ENCODE measurements at regions not wholly inside any gene's neighbourhood (a gene's known extent, or its start where the extent isn't known, plus 50 kb on each side); places are given as distances from the start of the nearest gene placed in this dataset.

GRCh38 chr7:67573639-67574038, 577.0 kb downstream of the TYW1 start:
- Histone ChIP-seq H3K9me3 (no peaks in the 10 kb centered on the region), H3K4me1 (no peaks in the 10 kb centered on the region), H3K36me3 (no peaks in the 10 kb centered on the region), H3K4me3 (no peak overlapping the region), H3K27ac (no peak overlapping the region), H3K27me3 (no peaks in the 10 kb centered on the region)
- 74% methylated on average over 4 of the region's 4 CpGs for WGBS
- DNase-seq (ENCODE audit: low spot score in 2 of 2) = no peak
- TF ChIP-seq POLR2A (IDR thresholded peaks at IDR 0.05) = no peak
- TF ChIP-seq EP300 (IDR thresholded peaks at IDR 0.05) = no peak
- TF ChIP-seq POLR2AphosphoS5 (IDR thresholded peaks at IDR 0.05) = no peak
- no peak for TF ChIP-seq CTCF (IDR thresholded peaks at IDR 0.05)

DNA sequence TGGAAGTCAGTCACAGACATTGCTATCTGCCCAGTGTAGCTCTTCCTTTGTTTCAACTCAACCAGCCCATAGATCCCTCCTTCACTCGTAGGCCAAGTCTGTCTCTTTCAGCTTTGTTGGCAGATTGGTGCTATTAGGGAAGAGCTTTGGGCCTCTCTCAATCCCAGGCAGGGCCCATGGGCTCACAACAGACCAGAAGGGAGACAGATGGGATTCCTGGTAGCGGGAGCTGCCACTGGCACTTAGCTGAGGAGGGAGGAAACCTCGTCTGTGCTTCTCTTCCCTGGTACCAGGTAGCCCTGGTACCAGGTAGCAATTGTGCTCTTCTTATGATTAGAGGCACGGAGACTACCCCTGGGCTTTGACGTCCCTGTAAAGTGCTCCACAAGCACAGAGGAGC, 592.0 kb downstream of the TYW1 start:
- H3K9me3 ChIP-seq = peaks cover 24% of the 10 kb centered on the region
- H3K4me1 ChIP-seq = no peaks in the 10 kb centered on the region
- no peak overlapping the region for H3K4me3 ChIP-seq
- H3K36me3 ChIP-seq = no peaks in the 10 kb centered on the region
- peaks cover 5% of the 10 kb centered on the region for H3K27me3 ChIP-seq
- WGBS = 72% methylated on average over 5 of the region's 5 CpGs
- TF ChIP-seq CTCF (IDR thresholded peaks at IDR 0.05) (no peak), EP300 (IDR thresholded peaks at IDR 0.05) (no peak), POLR2AphosphoS5 (IDR thresholded peaks at IDR 0.05) (no peak), POLR2A (IDR thresholded peaks at IDR 0.05) (no peak)
- DNase-seq (ENCODE audit: low spot score in 2 of 2) = no peak
- no peak overlapping the region for H3K27ac ChIP-seq

DNA sequence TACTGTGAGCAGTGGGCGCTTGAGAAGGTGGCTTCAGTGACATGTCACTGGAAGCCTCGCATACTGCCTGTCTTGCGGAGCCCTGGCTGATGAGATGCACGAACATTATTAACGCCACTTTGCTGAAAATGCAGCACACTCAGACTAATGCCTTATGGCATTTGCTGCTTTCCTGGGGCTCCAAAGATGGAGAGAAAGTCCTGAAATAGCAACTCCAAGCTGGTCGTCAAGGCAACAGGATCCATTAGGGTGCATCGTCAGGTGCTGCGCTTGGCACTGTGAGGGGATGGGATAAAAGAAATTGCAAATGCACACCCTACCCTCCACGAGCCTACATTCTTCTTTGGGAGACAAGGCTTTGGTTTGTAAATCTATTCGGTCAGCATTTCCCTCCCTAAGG, 592.5 kb downstream of the TYW1 start:
- DNase-seq (ENCODE audit: low spot score in 2 of 2) = no peak
- H3K9me3 ChIP-seq = peaks cover 24% of the 10 kb centered on the region
- WGBS = 81% methylated on average over 10 of the region's 10 CpGs
- no peaks in the 10 kb centered on the region for H3K4me1 ChIP-seq
- H3K27ac ChIP-seq = no peak overlapping the region
- H3K36me3 ChIP-seq = no peaks in the 10 kb centered on the region
- H3K27me3 ChIP-seq = peaks cover 10% of the 10 kb centered on the region
- no peak for TF ChIP-seq CTCF (IDR thresholded peaks at IDR 0.05)
- no peak for TF ChIP-seq POLR2A (IDR thresholded peaks at IDR 0.05)
- TF ChIP-seq EP300 (IDR thresholded peaks at IDR 0.05) = no peak
- TF ChIP-seq POLR2AphosphoS5 (IDR thresholded peaks at IDR 0.05) = no peak
- no peak overlapping the region for H3K4me3 ChIP-seq

GRCh38 chr7:67590649-67591048, 594.0 kb downstream of the TYW1 start:
- H3K9me3 ChIP-seq = peaks cover 24% of the 10 kb centered on the region
- no peaks in the 10 kb centered on the region for H3K36me3 ChIP-seq
- WGBS = 88% methylated on average over 3 of the region's 3 CpGs
- H3K4me1 ChIP-seq = no peaks in the 10 kb centered on the region
- DNase-seq (ENCODE audit: low spot score in 2 of 2) = no peak
- H3K27me3 ChIP-seq = peaks cover 15% of the 10 kb centered on the region
- TF ChIP-seq EP300 (IDR thresholded peaks at IDR 0.05) (no peak), CTCF (IDR thresholded peaks at IDR 0.05) (no peak), POLR2AphosphoS5 (IDR thresholded peaks at IDR 0.05) (no peak), POLR2A (IDR thresholded peaks at IDR 0.05) (no peak)
- no peak overlapping the region for H3K4me3 ChIP-seq
- no peak overlapping the region for H3K27ac ChIP-seq

DNA sequence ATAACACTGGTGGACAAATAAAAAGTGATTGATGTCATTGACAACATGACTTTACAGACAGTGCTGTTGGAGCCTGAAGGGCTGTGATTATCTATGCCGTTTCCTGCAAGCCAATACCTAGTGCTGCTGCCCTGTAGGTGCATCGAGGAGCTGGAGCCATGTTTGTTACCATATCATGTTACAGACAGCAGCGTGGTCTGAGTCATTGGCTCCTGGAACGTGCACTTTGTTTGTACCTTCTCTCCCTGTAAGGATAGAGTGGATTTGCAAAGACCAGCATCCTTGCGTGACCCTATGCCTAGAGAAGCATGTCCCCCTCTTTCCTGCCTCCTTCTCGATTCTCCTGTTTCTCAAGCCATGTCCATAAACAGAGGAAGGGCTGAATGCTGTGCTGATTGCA, 597.2 kb downstream of the TYW1 start:
- H3K9me3 ChIP-seq = peaks cover 5% of the 10 kb centered on the region
- no peaks in the 10 kb centered on the region for H3K36me3 ChIP-seq
- H3K4me1 ChIP-seq = no peaks in the 10 kb centered on the region
- H3K27me3 ChIP-seq = peaks cover 20% of the 10 kb centered on the region
- DNase-seq (ENCODE audit: low spot score in 2 of 2) = no peak
- WGBS = 42% methylated on average over 6 of the region's 6 CpGs
- TF ChIP-seq POLR2AphosphoS5 (IDR thresholded peaks at IDR 0.05) (no peak), CTCF (IDR thresholded peaks at IDR 0.05) (no peak), EP300 (IDR thresholded peaks at IDR 0.05) (no peak), POLR2A (IDR thresholded peaks at IDR 0.05) (no peak)
- no peak overlapping the region for H3K4me3 ChIP-seq
- no peak overlapping the region for H3K27ac ChIP-seq
